GM18951 (cell line): ENCODE measurements at regions not wholly inside any gene's neighbourhood (a gene's known extent, or its start where the extent isn't known, plus 50 kb on each side); places are given as distances from the start of the nearest gene placed in this dataset.

Source experiments
- POLR2A ChIP-seq: IDR thresholded peaks from 4 replicates; pipeline ENCODE4 v1.6.1; 2011; ENCODE audit warnings: mild to moderate bottlenecking; ENCODE audit not compliant: insufficient read length, insufficient read depth; ENCODE audit errors: extremely low read depth
- in situ Hi-C: fragments of 300-500 bp; cut with MboI; formaldehyde crosslinking; loops from one replicate; pipeline ENCODE4 v1.12.0; 2022; ENCODE audit warnings: low sequenced_read_pairs, mixed read lengths, inconsistent platforms; ENCODE audit not compliant: unreplicated experiment

DNA sequence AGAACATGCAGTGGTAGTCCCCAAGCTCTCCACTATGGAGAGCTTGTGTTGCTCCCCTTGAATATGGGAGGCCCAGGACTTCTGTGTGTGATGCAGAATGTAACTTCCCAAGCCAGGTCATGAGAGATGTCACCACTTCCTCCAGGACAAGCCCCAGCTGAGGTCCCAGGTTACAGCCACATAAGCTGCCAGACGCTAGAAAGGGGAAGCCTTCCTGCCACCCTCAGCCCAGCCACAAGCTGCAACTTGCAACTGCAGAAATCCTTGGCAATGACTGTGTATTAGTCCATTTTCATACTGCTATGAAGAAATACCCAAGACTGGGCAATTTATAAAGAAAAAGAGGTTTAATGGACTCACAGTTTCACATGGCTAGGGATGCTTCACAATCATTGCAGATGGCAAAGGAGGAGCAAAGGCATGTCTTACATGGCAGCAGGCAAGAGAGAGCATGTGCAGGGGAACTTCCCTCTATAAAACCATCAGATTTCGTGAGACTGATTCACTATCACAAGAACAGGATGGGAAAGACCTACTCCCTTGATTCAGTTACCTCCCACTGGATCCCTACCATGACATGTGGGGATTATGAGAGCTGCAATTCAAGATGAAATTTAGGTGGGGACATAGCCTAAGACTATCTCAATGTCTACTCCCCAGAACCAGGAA lies 91.5 kb upstream of the DHX15 start:
- in situ Hi-C loops: loop anchor here (25.0 kb wide), 1 partner anchor 189 kb away; no protein-coding TSS in a partner anchor
- TF ChIP-seq POLR2A: no peak

DNA sequence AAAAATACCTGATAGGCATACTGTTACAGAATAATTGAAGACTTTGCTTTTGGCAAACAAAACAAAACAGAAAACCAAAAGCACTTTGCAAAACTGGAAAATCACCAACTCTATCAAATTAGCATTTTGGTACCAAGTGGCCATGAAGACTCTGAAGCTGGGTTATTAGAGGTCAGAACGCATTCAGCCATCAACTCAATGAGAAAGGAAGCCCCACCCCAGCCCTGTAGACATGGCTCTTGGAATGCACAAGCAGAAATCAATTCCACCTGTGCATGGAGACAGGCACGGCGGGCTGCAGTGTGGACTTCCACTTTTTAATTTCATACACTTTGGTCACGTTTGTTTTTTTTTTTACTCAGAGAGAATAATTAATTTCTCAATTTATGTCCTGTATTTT lies 93.6 kb upstream of the DHX15 start:
- in situ Hi-C loops: loop anchor here (25.0 kb wide), 1 partner anchor 191 kb away; no protein-coding TSS in a partner anchor
- TF ChIP-seq POLR2A: no peak

DNA sequence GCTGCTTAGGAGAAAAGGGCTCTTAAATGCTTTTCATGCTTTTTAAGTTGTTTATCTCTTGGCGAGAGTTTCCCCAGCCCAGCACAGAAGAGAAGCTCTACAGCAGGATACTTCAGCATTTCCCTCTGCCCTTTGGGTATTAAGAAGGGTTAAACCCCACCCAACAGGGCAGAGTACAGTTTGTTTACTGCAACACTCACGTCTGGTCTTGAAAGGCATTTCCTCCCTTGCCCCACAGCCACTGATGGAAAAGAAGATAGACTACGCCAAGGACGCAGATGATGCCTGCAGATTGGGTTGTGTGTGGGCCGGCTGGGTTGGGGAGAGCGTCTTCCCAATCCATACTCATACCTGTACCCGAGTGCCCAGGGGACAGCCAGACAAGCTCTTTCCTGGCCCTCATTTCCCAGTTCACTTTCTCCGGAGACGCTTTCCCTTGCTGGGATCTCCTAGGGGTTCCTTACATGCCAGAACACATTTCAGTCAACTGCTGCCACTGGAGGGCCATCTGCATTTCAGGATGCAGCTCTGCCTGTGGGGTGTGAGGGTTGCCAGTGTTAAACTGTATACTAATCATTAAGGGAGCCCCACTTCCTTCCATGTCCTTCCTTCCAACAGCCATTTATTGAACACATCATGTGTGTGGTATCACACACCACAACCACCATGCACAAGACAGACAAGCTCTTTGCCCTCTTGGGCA lies 96.5 kb upstream of the DHX15 start:
- in situ Hi-C loops: loop anchor here (25.0 kb wide), 1 partner anchor 194 kb away; no protein-coding TSS in a partner anchor
- TF ChIP-seq POLR2A: no peak

DNA sequence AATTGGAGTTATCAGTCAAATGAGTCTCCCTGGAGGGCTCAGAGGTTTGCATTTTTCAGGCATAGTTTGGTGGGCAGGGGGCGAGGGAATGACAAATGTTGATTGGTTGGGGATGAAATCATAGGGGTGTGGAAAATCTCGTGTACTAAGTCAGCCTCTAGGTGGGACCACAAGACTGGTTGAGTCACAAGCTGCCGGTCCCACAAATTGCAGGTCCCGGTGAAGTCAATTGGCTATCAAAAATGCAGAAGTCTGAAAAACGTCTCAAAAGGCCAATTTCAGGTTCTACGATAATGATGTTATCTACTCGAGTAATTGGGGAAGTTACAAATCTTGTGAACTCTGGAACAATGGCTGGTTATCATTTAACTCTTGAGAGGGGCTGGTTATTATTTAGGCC lies 98.8 kb upstream of the DHX15 start:
- TF ChIP-seq POLR2A: no peak
- in situ Hi-C loops: loop anchor here (25.0 kb wide), 1 partner anchor 196 kb away; no protein-coding TSS in a partner anchor

DNA sequence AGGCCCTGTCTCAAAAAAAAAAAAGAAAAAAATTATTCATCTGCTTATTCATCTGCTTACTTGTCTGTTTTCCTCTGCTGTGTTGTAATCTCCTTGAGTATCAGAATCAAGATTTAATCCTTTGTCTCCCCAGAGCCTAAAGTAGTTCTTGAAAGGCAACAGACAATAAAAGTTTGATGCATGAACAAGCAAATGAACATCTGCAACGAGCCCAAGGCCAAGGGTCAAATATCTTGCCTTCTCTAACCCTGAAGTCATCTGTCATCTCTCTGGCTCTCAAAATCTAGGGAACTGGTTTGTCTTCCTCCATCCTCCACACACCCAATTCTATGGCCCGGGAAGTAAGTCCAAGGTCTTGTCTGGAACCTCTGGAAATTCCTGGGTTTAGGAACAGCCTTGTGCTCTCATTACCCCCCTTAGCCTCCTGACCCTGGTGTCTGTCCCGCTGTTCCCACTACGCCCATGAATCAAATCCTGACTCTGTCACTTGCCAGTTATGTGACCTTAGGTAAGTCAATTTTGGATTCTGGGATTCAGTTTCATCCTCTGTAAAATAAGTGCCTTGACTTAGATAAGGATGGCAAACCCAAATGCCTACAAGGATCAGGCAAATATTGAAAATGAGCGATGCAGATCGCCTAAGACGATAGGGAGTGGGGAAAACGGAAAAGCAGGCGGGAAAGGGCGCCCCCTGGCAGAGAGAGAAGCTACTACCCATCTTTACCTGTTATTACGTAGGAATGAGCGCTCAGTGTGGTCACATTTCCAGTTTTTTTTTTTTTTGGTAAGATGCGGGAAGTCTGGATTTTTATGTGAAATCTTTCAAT lies 102.7 kb upstream of the DHX15 start:
- in situ Hi-C loops: loop anchor here (25.0 kb wide), 1 partner anchor 200 kb away; no protein-coding TSS in a partner anchor

DNA sequence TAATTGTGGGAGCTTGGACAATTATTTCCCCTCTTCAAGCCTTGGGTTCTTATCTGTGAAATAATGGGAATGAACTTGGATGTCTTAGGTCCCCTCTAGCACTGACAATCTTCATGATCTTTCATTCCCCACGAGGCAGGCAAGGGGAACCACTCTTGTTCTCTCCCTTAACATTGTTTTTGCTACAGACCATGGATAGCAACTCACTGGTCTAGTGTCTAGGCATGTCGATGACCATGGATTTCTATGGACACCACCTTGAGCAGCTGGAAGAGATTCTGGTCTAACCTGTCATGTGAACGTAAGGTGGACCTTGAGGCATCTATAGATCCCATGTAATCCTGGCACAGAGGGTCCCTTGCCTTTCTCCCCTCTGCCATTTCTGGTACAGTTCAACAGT lies 104.1 kb upstream of the DHX15 start:
- no peak for TF ChIP-seq POLR2A
- in situ Hi-C loops: loop anchor here (25.0 kb wide), 1 partner anchor 201 kb away; no protein-coding TSS in a partner anchor

More for the DNA sequence above, 102.7 kb upstream of the DHX15 start:
- no peak for TF ChIP-seq POLR2A

DNA sequence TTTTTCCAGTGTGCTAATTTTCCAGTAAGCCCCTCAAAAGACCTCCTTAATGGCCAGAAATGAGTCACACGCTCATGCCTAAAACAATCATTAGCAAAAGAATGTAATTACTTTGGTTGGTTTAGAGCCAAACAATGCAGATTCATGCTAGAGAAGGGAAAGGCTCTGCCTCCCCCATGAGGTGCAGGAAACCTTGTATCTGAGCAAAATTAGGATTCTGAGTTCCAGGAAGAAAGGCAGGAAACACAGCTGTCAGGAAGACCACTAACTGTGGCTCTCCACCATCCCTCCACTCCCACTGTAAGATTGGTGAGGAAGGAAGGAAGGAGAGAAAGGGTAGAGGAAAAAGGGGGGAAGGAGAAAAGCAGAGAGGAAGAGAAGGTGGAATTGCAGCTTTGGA lies 104.9 kb upstream of the DHX15 start:
- TF ChIP-seq POLR2A: no peak
- in situ Hi-C loops: loop anchor here (25.0 kb wide), 1 partner anchor 202 kb away; no protein-coding TSS in a partner anchor

DNA sequence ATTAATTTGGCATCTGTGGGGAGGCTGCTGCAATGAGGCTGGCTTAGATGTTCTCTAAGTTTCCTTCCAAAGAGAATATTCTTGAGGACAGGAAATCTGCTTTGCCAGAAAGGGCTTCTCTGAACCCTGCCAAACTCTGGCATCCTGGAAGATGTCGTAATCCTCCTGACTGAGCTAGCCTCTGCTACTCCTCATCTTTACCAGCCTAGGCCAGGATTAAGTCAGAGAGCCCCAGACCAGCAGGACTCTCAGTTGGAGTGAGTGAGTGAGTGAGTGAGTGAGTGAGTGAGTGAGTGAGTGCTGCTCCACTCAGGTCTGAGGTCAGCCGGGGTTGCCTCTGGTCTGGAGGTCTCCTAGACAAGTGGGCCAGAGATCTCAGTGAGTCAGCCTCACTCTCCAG lies 104.9 kb upstream of the SOD3 start:
- TF ChIP-seq POLR2A: no peak
- in situ Hi-C loops: loop anchor here (25.0 kb wide), 1 partner anchor 203 kb away; no protein-coding TSS in a partner anchor

DNA sequence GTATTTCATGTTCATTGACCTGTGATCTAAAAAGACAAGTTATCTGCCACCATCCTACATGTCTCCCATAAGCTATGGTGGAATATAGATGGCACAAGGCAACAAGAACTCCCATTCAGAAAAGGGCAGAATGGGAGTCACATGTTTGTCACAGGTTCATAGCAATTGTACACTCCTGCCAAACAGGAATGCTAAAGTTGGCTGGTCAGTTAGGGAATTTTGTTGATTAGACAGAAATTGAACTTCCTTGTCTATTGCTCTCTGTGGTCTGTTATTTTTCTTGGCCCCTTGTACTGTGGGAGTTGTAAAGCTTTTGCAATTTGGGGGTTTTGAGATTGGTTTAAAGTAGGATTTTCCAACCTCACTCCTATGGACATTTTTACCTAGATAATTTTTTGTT lies 101.7 kb upstream of the SOD3 start:
- in situ Hi-C loops: loop anchor here (25.0 kb wide), 1 partner anchor 206 kb away; no protein-coding TSS in a partner anchor
- no peak for TF ChIP-seq POLR2A

DNA sequence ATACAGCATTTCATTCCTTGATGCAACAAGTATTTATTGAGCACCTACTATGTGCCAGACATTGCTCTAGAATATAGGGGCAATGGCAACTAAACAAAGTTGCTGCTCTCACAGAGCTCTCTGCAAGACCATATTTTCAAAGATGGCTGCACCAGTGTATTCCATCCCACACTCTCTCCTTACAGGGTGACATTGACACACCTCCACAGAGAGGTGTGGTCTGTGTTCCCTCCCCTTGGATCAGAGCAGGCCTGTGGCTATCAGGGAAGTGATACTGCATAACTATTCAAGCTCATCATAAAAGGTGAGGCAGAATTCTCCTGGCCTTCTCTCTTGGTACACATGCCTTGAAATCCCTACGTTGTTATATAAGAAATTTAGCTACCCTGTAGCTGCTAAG lies 95.3 kb upstream of the SOD3 start:
- no peak for TF ChIP-seq POLR2A
- in situ Hi-C loops: no loop called here

DNA sequence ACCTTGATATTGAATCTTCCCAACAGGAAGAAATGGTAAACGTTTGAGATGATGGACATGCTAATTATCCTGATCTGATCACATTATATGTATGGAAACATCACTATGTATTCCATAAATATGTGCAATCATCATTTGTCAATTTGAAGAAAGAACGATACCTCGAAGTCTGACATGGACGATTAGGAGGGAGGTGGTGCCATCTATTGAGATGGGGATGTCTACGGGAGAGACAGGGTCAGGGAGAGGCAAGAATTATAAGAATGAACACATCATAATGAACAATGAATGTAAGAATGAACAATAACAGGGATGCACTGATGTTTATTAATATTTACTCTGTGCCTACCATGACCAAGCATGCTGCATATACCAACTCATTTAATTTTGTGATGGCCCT lies 93.7 kb upstream of the SOD3 start:
- in situ Hi-C loops: no loop called here
- no peak for TF ChIP-seq POLR2A

DNA sequence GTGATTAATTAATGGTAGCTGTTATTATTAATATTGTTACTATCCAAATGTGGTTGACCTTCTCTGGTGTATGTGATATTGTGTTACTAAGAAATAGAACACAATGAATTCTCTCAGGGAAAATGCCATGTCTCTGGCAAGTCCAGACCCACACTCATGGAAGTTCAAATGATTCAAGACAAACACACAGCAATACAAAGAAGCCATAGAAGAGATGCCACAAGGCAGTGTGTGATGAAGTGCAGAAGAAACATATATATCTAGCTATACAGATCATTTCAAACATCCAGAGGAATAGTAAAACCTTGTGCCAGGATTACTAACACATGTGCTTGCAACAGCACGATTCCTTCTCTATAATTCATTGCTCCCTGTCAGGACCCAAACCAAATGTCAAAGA lies 93.1 kb upstream of the SOD3 start:
- no peak for TF ChIP-seq POLR2A

DNA sequence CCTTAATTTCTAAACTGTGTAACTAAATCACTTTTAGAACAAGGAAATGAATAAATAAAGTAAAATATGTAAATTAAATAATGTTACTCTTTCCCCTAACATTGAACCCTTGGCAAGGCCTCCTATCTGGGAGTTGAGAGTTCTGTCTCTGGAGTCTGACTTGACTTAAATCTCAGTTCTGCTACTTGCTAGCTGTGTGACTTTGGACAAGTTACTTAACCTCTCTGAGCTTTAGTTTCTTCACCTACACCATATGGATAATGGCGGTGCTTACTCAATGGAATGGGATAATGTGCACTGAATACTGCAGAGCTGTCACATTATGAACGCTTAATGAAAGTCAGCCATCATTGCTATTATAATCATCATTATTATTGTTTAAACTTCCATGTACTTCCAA lies 92.1 kb upstream of the SOD3 start:
- in situ Hi-C loops: no loop called here
- TF ChIP-seq POLR2A: no peak

More for the DNA sequence above, 93.1 kb upstream of the SOD3 start:
- in situ Hi-C loops: no loop called here

DNA sequence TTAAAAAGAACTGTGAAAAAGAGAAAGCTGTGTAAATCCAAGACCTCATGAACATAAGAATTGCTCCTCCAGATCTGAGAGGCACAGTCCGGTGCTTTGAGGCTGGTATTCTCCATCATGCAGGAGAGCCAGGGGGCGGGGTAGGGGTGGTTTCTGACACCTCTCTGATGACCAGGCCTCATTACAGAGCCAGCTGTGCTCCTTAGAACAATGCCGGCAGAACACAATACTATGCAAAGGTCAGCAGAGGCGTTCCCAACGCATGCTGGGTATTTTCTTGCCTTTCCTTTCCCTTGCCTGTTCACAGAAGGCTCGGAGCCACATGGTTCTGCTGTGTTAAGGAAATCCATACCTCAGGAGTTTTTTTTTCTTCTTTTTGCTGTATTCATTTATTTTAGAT lies 91.2 kb upstream of the SOD3 start:
- TF ChIP-seq POLR2A: no peak
- in situ Hi-C loops: no loop called here
